H1 (cell line): ENCODE measurements at regions not wholly inside any gene's neighbourhood (a gene's known extent, or its start where the extent isn't known, plus 50 kb on each side); places are given as distances from the start of the nearest gene placed in this dataset.

Experiments used
- CTCF ChIP-seq, 3 experiments: IDR thresholded peaks; 1 replicate in 2 of 3; 2 replicates in 1 of 3; pipeline versions ENCODE4 v1.5.1 to v1.6.1; 2011; ENCODE audit warnings: low read length in 3 of 3, mild to moderate bottlenecking in 3 of 3, inconsistent platforms in 2 of 3, low read depth in 1 of 3, moderate library complexity in 1 of 3; ENCODE audit not compliant: insufficient read depth in 1 of 3; ENCODE audit errors: control extremely low read depth in 1 of 3
- POLR2AphosphoS5 ChIP-seq: IDR thresholded peaks from 2 replicates; pipeline ENCODE4 v1.6.1; 2011; ENCODE audit warnings: low read depth, low read length
- RFX5 ChIP-seq: IDR thresholded peaks from 2 replicates; pipeline ENCODE4 v1.6.1; 2011; ENCODE audit warnings: low read depth, low read length, improper control_type of control experiment, borderline replicate concordance
- SP1 ChIP-seq: IDR thresholded peaks from 2 replicates; pipeline ENCODE4 v1.6.1; 2011; ENCODE audit warnings: low read depth, low read length

GRCh38 chr5:159695741-159696294, 220.5 kb upstream of the ADRA1B start:
- TF ChIP-seq RFX5 (no peak), SP1 (no peak), CTCF (IDR thresholded peaks at IDR 0.05; ENCODE audit: control extremely low read depth in 1 of 3, insufficient read depth in 1 of 3, low read depth in 1 of 3, low read length in 3 of 3) (no peak), POLR2AphosphoS5 (no peak)
